GM18511 (cell line): ENCODE measurements at regions not wholly inside any gene's neighbourhood (a gene's known extent, or its start where the extent isn't known, plus 50 kb on each side); places are given as distances from the start of the nearest gene placed in this dataset.

Experiments
- ATAC-seq: cut with Tn5 transposase; IDR thresholded peaks from one replicate; pipeline ENCODE4 v1.9.1; 2021; ENCODE audit warnings: mild to moderate bottlenecking, moderate library complexity; ENCODE audit not compliant: unreplicated experiment

- ATAC-seq = no peak
These were observed 146.3 kb upstream of the RMST start for GRCh38 chr12:97316321-97316720.

GRCh38 chr12:97321621-97322020, 141.0 kb upstream of the RMST start:
- no peak for ATAC-seq

GRCh38 chr12:97322388-97322787, 140.2 kb upstream of the RMST start:
- ATAC-seq = no peak

GRCh38 chr12:97323154-97323553, 139.4 kb upstream of the RMST start:
- no peak for ATAC-seq

GRCh38 chr12:97324471-97324870, 138.1 kb upstream of the RMST start:
- no peak for ATAC-seq

GRCh38 chr12:97335115-97335514, 127.5 kb upstream of the RMST start:
- ATAC-seq = no peak

- ATAC-seq = no peak
These were observed 125.5 kb upstream of the RMST start for GRCh38 chr12:97336900-97337751.

GRCh38 chr12:97342130-97342529, 120.5 kb upstream of the RMST start:
- no peak for ATAC-seq

GRCh38 chr12:97347956-97348355, 114.6 kb upstream of the RMST start:
- no peak for ATAC-seq

GRCh38 chr12:97358361-97358760, 104.2 kb upstream of the RMST start:
- no peak for ATAC-seq

- ATAC-seq = no peak
These were observed 103.4 kb upstream of the RMST start for GRCh38 chr12:97359021-97359690.

GRCh38 chr12:97363693-97364092, 98.9 kb upstream of the RMST start:
- ATAC-seq = no peak

GRCh38 chr12:97368462-97369163, 94.0 kb upstream of the RMST start:
- ATAC-seq = no peak

- ATAC-seq = peak; percentile 75
These were observed 87.3 kb upstream of the RMST start for GRCh38 chr12:97375310-97375709.

GRCh38 chr12:97380440-97380839, 82.2 kb upstream of the RMST start:
- no peak for ATAC-seq

GRCh38 chr12:97385121-97385520, 77.5 kb upstream of the RMST start:
- ATAC-seq = no peak

- no peak for ATAC-seq
These were observed 76.4 kb upstream of the RMST start for GRCh38 chr12:97386133-97386581.

- no peak for ATAC-seq
These were observed 74.8 kb upstream of the RMST start for GRCh38 chr12:97387844-97388243.

GRCh38 chr12:97394657-97395056, 67.9 kb upstream of the RMST start:
- no peak for ATAC-seq

GRCh38 chr12:97397008-97397407, 65.6 kb upstream of the RMST start:
- no peak for ATAC-seq

- ATAC-seq = no peak
These were observed 63.9 kb upstream of the RMST start for GRCh38 chr12:97398704-97399103.

- peak; percentile 45 for ATAC-seq
These were observed 58.5 kb upstream of the RMST start for GRCh38 chr12:97404093-97404492.
